ENCODE measurements at regions not wholly inside any gene's neighbourhood (a gene's known extent, or its start where the extent isn't known, plus 50 kb on each side); places are given as distances from the start of the nearest gene placed in this dataset.

- no peak for TF ChIP-seq DMTF1 (CRISPR knock-in tag; IDR thresholded peaks at IDR 0.05)
- no peak for TF ChIP-seq AFF4 (CRISPR knock-in tag; IDR thresholded peaks at IDR 0.05)
- no peak for TF ChIP-seq ATF4 (CRISPR knock-in tag; IDR thresholded peaks at IDR 0.05)
- no peak for TF ChIP-seq UBTF (CRISPR knock-in tag; IDR thresholded peaks at IDR 0.05)
- TF ChIP-seq ZBTB2 (CRISPR knock-in tag; IDR thresholded peaks at IDR 0.05; ENCODE audit: low read depth): no peak
- TF ChIP-seq ZNF224 (CRISPR knock-in tag; IDR thresholded peaks at IDR 0.05): no peak
These were observed 54.9 kb upstream of the BACE2 start (continued) for GRCh38 chr21:41112740-41113692.

Data from HepG2 (cell line).